Activated B cell treated with CpG ODN at 0.5 μM for 24 hours (primary cell): ENCODE measurements at regions not wholly inside any gene's neighbourhood (a gene's known extent, or its start where the extent isn't known, plus 50 kb on each side); places are given as distances from the start of the nearest gene placed in this dataset.

Experiments
- ATAC-seq: fragments of 200-7000 bp; cut with Tn5 transposase; one replicate; pipeline ENCODE4 v1.10.0; 2021; ENCODE audit warnings: low read depth, mild to moderate bottlenecking, moderate library complexity
- CTCF ChIA-PET: fragments of 350-600 bp; sonication (Branson Sonifier 250); formaldehyde crosslinking; loops from one replicate; lab custom pipeline; 2021; ENCODE audit warnings: antibody characterized with exemption; lab: Charles Lee
- POLR2A ChIA-PET: fragments of 350-600 bp; sonication (Branson Sonifier 250); formaldehyde crosslinking; loops from one replicate; lab custom pipeline; 2021; ENCODE audit warnings: antibody characterized with exemption; lab: Charles Lee
- DNase-seq: peaks from one replicate; pipeline ENCODE4 v3.0.0; 2022
- H3K27ac Mint-ChIP-seq: one replicate; pipeline ENCODE4 v1.8.0; 2020; ENCODE audit warnings: mixed read lengths
- H3K27me3 Mint-ChIP-seq: one replicate; pipeline ENCODE4 v1.8.0; 2021; ENCODE audit warnings: mixed read lengths
- H3K36me3 Mint-ChIP-seq: one replicate; pipeline ENCODE4 v1.8.0; 2021; ENCODE audit warnings: low read depth, mixed read lengths
- H3K4me1 Mint-ChIP-seq: one replicate; pipeline ENCODE4 v1.8.0; 2021; ENCODE audit warnings: mixed read lengths
- H3K4me3 Mint-ChIP-seq: one replicate; pipeline ENCODE4 v1.8.0; 2020; ENCODE audit warnings: mild to moderate bottlenecking, mixed read lengths
- H3K9me3 Mint-ChIP-seq: one replicate; pipeline ENCODE4 v1.8.0; 2020; ENCODE audit warnings: mixed read lengths
- intact Hi-C: fragments of 100-400 bp; cut with micrococcal nuclease; formaldehyde crosslinking; loops from one replicate; pipeline ENCODE4 v1.15.1; 2024
- TF ChIP-seq, protein P1 (sequence below): fragments of 200-600 bp; IDR thresholded peaks from one replicate; pipeline ENCODE4 v1.8.0; 2022; ENCODE audit warnings: antibody characterized with exemption, mild to moderate bottlenecking

DNA sequence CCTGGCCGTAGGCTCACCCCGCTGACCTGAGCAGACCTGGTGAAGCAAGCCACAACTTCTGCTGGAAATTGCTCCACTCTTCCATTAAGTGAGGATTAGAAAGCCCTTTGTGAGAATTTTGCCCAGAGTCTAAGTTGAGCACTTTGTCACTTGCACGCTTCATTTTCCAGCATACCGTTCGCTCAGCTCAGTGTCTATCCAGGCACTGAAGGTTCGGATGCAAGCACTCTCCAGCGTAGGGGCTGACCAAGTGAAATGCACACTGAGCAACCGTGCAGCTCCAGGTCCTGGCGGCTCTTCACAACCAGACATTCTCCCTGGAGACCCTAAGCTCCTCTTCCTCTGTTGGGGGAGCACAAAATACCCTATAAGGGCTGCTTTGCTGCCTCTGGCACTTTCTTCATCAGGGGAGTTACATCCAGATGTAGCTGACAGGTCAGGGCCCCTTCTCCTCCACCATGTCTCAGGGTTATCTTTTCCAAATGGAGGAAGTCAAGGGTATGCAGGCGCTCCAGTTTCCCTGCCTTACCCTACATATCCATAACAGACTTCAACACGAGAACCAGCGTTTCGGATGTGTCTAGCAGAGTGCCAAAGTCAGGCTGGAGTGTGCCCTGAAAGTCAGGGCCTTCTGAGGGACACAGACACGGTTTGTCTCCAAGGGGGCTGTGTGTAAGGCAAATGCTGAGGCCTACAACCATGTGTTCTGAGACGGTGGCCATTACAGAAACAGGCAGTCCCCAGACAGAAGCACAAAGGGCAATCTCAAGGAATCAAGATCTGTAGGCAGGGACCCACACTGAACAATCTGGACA, 146.7 kb upstream of the AFDN start:
- Mint-ChIP-seq H3K36me3 (no peaks in the 10 kb centered on the region), H3K9me3 (peaks cover 2% of the 10 kb centered on the region), H3K27ac (no peak overlapping the region), H3K4me1 (no peaks in the 10 kb centered on the region), H3K4me3 (no peak overlapping the region), H3K27me3 (peaks cover 81% of the 10 kb centered on the region)
- ChIA-PET CTCF (no interaction called here), POLR2A (no interaction called here)
- TF ChIP-seq, protein P1, sequence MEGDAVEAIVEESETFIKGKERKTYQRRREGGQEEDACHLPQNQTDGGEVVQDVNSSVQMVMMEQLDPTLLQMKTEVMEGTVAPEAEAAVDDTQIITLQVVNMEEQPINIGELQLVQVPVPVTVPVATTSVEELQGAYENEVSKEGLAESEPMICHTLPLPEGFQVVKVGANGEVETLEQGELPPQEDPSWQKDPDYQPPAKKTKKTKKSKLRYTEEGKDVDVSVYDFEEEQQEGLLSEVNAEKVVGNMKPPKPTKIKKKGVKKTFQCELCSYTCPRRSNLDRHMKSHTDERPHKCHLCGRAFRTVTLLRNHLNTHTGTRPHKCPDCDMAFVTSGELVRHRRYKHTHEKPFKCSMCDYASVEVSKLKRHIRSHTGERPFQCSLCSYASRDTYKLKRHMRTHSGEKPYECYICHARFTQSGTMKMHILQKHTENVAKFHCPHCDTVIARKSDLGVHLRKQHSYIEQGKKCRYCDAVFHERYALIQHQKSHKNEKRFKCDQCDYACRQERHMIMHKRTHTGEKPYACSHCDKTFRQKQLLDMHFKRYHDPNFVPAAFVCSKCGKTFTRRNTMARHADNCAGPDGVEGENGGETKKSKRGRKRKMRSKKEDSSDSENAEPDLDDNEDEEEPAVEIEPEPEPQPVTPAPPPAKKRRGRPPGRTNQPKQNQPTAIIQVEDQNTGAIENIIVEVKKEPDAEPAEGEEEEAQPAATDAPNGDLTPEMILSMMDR = no peak
- ATAC-seq = no peak
- intact Hi-C loops = no loop called here
- DNase-seq = no peak

DNA sequence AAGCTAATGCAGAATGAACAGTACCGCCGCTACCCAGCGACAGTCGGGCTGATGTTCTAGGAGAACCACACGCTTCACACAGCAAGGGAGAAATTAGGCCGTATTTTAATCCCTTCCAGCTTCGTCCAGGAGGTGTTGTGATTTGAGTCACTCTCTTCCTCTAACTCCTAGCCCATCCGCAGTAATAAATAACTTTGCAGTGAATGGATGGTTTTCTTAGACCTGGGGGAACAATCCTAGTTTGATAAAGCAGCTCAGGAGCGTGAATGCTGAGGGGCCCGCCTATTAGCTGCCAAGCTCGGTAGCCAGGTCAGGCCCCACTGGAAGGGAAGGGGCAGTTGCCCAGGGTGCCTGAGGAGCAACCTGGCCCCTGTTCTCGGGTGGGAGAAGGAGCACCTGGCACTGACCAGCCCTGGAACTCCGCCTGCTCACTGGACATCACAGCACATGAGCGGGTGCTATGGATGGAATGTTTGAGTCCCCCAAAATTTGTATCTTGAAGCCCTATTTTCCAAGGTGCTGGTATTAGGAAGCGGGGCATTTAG, 146.0 kb upstream of the AFDN start:
- Mint-ChIP-seq H3K36me3 (no peaks in the 10 kb centered on the region), H3K27me3 (peaks cover 83% of the 10 kb centered on the region), H3K4me1 (peaks cover 4% of the 10 kb centered on the region), H3K27ac (no peak overlapping the region), H3K9me3 (peaks cover 2% of the 10 kb centered on the region), H3K4me3 (no peak overlapping the region)
- POLR2A ChIA-PET = no interaction called here
- intact Hi-C loops = no loop called here
- DNase-seq = no peak
- CTCF ChIA-PET = no interaction called here
- TF ChIP-seq, protein P1 = no peak
- ATAC-seq = no peak

DNA sequence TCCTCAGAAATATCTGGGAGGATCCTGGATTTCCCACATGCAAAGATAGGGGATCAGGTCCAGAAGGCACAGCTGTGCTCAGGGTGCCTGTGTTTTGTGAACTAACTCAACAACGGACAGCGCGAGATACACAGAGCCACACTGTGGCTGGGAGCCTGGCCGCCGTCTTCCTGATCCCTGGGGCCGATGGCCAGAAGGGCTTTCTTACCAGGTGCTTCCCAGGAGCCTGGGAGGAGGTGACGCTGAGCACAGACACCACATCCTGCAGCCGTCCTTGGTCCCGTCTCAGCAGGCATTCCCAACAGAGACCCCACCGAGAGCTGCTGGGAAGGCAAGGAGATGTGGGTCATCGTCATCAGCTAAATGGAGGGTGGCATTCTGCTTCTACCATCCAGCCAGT, 144.6 kb upstream of the AFDN start:
- Mint-ChIP-seq H3K9me3 (peaks cover 5% of the 10 kb centered on the region), H3K27ac (no peak overlapping the region), H3K4me3 (no peak overlapping the region), H3K36me3 (no peaks in the 10 kb centered on the region), H3K4me1 (peaks cover 8% of the 10 kb centered on the region), H3K27me3 (peaks cover 69% of the 10 kb centered on the region)
- TF ChIP-seq, protein P1 = no peak
- intact Hi-C loops = no loop called here
- CTCF ChIA-PET = no interaction called here
- ATAC-seq (no peak), DNase-seq (no peak)
- POLR2A ChIA-PET = no interaction called here

DNA sequence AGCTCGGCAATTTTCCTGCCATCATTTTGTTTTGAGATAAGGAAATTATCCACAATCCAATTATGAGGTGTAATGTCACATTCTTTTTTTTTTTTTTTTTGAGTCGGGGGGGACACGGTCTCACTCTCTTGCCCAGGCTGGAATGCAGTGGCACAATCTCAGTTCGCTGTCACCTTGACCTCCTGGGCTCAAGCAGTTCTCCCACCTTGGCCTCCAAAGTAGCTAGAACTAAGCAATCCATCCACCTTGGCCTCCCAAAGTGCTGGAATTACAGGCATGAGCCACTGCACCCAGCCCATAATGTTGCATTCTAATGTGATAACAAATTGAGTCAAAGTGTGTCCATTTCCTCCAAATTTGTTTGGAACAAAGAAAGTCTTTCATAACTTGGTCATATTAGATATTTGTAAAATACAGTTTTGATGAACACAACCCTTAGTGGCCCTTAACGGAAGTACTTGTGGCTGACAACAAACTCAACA, 144.1 kb upstream of the AFDN start:
- ChIA-PET POLR2A (no interaction called here), CTCF (no interaction called here)
- Mint-ChIP-seq H3K27me3 (peaks cover 66% of the 10 kb centered on the region), H3K27ac (no peak overlapping the region), H3K4me1 (peaks cover 8% of the 10 kb centered on the region), H3K9me3 (peaks cover 5% of the 10 kb centered on the region), H3K36me3 (no peaks in the 10 kb centered on the region), H3K4me3 (no peak overlapping the region)
- no peak for DNase-seq
- no peak for ATAC-seq
- intact Hi-C loops = no loop called here
- TF ChIP-seq, protein P1 = no peak

DNA sequence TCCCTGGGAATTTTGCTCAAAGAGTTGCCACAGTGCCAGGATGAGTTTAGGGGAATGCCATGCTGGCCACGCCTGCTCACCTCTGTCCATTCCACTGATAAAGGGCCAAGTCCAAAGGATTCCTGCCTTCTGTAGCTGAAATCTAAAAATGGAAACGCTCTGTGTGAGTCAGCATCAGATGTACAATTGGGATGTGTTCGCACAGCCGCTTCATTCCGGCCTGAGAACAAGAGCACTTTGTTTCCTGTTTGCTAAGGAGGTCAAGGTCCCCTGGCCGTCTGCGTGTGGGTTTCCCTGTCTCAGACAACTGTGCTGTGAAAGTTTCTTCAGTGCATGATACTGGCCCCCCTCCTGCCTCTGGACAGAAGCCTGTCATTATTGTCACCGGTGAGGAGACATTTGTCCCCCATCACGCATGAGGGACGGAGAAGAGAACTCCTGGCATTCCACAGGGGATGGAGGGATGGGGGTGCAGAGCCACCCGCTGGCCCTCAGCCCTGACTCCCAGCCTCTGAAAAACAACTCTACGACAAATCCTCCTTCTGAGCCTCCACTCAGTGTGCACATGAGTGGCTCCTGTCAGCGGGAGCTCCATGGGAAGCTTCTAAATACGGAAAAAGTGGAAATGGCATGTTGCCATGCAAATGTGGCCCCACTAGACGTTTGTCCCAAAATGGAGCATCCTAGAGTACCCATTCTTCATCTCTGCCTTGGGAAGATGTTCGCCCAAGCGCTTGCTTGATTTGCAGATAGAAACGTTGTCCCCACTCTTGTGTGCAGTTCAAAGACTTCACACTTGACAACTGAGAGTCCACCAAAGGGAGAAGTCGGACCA, 143.5 kb upstream of the AFDN start:
- Mint-ChIP-seq H3K4me1 (peaks cover 8% of the 10 kb centered on the region), H3K9me3 (peaks cover 5% of the 10 kb centered on the region), H3K4me3 (no peak overlapping the region), H3K36me3 (no peaks in the 10 kb centered on the region), H3K27ac (no peak overlapping the region), H3K27me3 (peaks cover 61% of the 10 kb centered on the region)
- DNase-seq (no peak), ATAC-seq (no peak)
- intact Hi-C loops = no loop called here
- ChIA-PET POLR2A (no interaction called here), CTCF (no interaction called here)
- TF ChIP-seq, protein P1 = no peak
